PFSK-1 (cell line): ENCODE measurements at regions not wholly inside any gene's neighbourhood (a gene's known extent, or its start where the extent isn't known, plus 50 kb on each side); places are given as distances from the start of the nearest gene placed in this dataset.

Experiments
- FOXP2 ChIP-seq: optimal IDR thresholded peaks from 2 replicates; pipeline ENCODE3; 2011; ENCODE audit warnings: borderline replicate concordance, control low read depth, inconsistent platforms; ENCODE audit not compliant: insufficient read depth; ENCODE audit errors: extremely low read length, extremely low read depth
- POLR2AphosphoS5 ChIP-seq: IDR thresholded peaks from 2 replicates; pipeline ENCODE4 v1.6.1; 2012; ENCODE audit warnings: low read depth, mild to moderate bottlenecking, control low read depth, low read length, moderate library complexity
- REST ChIP-seq, 2 experiments: IDR thresholded peaks; 2 replicates each; pipeline versions ENCODE4 v1.6.1 to v1.8.0; 2011 to 2012; ENCODE audit warnings: low read depth in 2 of 2, low read length in 2 of 2, control low read depth in 1 of 2, inconsistent platforms in 1 of 2, mild to moderate bottlenecking in 1 of 2, moderate library complexity in 1 of 2; ENCODE audit not compliant: insufficient read depth in 1 of 2
- SIN3A ChIP-seq: IDR thresholded peaks from 2 replicates; pipeline ENCODE4 v1.6.1; 2012; ENCODE audit warnings: mild to moderate bottlenecking, low read length, moderate library complexity, borderline replicate concordance; ENCODE audit not compliant: insufficient read depth
- TAF1 ChIP-seq: IDR thresholded peaks from 2 replicates; pipeline ENCODE4 v1.6.1; 2012; ENCODE audit warnings: low read length, control low read depth, borderline replicate concordance; ENCODE audit not compliant: insufficient read depth

GRCh38 chr18:1394966-1395365, 490.3 kb downstream of the ADCYAP1 start:
- no peak for TF ChIP-seq TAF1
- no peak for TF ChIP-seq POLR2AphosphoS5
- TF ChIP-seq SIN3A = no peak
- TF ChIP-seq FOXP2 = no peak
- TF ChIP-seq REST (IDR thresholded peaks at IDR 0.05; ENCODE audit: insufficient read depth in 1 of 2, low read depth in 2 of 2, low read length in 2 of 2) = no peak

- TF ChIP-seq SIN3A (no peak), POLR2AphosphoS5 (no peak), TAF1 (no peak), FOXP2 (no peak)
Measured at GRCh38 chr18:1408376-1408775, 503.7 kb downstream of the ADCYAP1 start.

- TF ChIP-seq POLR2AphosphoS5 (no peak), TAF1 (no peak), REST (IDR thresholded peaks at IDR 0.05; ENCODE audit: insufficient read depth in 1 of 2, low read depth in 2 of 2, low read length in 2 of 2) (no peak), SIN3A (no peak)
Measured at GRCh38 chr18:1412655-1413322, 508.1 kb downstream of the ADCYAP1 start.

DNA sequence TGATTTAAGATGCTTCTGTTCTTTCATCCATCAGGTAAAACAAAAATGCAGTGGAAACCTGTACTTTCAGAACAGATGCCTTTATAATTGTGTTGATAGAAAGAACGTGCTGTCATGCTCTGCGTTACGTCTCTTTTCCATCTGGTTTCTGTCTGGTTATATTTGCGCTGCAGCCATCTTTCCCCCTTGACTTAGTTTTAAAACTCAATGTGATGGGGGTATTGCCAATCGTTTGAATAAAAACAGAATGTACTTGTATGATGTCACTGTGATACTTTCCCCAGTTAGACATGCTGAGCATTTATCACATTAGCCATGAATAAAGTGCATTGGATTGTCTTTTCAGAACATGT, 508.6 kb downstream of the ADCYAP1 start:
- no peak for TF ChIP-seq FOXP2
- no peak for TF ChIP-seq TAF1
- TF ChIP-seq REST (IDR thresholded peaks at IDR 0.05; ENCODE audit: insufficient read depth in 1 of 2, low read depth in 2 of 2, low read length in 2 of 2) = no peak
- TF ChIP-seq SIN3A = no peak
- no peak for TF ChIP-seq POLR2AphosphoS5

DNA sequence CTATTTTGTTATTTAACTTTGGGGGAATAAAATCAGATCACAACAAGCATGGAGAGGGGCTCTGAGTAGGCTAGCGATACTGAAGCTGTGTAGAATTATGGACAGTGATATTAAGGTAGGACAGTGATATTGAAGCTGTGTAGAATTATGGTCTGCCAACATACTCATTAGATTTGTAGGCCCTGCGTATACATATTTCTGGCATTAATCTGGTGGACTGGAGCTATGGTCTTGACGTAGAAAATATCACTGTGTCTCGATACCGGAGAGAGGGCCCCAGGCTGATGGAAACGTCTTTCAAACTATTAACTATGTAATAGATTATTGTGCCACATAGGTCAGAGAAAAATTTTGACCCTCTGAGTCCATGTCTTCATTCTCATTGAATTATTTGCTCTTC, 511.4 kb downstream of the ADCYAP1 start:
- TF ChIP-seq POLR2AphosphoS5 (no peak), REST (IDR thresholded peaks at IDR 0.05; ENCODE audit: insufficient read depth in 1 of 2, low read depth in 2 of 2, low read length in 2 of 2) (no peak), TAF1 (no peak), SIN3A (no peak), FOXP2 (no peak)
